ENCODE measurements at regions not wholly inside any gene's neighbourhood (a gene's known extent, or its start where the extent isn't known, plus 50 kb on each side); places are given as distances from the start of the nearest gene placed in this dataset.

DNA sequence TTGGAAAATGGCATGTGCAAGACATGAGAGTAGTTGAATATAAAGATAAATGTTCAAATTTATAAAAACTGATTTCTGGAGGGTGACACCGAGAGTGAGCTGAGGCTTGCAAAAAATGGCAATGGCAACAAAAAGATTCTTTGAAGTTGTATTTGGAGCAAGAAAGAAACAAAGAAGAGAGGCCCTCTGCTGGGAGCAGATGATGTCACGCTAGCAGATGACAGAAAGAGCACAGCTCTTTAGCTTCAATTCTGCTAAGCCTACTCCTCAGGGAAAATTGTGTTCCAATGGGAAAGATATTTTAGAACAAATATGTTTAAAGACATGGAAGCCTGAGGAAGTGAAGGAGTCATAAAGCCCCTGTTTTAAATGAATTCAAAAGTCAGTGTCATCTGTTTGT, 125.3 kb upstream of the NOX3 start:
- Histone ChIP-seq H3K4me1 (ENCODE audit: control insufficient read depth in 1 of 2, low read depth in 2 of 2) (peaks cover 4 to 6% of the 10 kb centered on the region in 2 donors), H3K27ac (no peak overlapping the region), H3K4me3 (no peak overlapping the region), H3K9me3 (no peaks in the 10 kb centered on the region), H3K36me3 (no peaks in the 10 kb centered on the region), H3K27me3 (replicated peaks; ENCODE audit: insufficient read depth) (no peaks in the 10 kb centered on the region)
- TF ChIP-seq, protein P1, sequence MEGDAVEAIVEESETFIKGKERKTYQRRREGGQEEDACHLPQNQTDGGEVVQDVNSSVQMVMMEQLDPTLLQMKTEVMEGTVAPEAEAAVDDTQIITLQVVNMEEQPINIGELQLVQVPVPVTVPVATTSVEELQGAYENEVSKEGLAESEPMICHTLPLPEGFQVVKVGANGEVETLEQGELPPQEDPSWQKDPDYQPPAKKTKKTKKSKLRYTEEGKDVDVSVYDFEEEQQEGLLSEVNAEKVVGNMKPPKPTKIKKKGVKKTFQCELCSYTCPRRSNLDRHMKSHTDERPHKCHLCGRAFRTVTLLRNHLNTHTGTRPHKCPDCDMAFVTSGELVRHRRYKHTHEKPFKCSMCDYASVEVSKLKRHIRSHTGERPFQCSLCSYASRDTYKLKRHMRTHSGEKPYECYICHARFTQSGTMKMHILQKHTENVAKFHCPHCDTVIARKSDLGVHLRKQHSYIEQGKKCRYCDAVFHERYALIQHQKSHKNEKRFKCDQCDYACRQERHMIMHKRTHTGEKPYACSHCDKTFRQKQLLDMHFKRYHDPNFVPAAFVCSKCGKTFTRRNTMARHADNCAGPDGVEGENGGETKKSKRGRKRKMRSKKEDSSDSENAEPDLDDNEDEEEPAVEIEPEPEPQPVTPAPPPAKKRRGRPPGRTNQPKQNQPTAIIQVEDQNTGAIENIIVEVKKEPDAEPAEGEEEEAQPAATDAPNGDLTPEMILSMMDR (IDR thresholded peaks at IDR 0.05) = no peak
- ATAC-seq (ENCODE audit: insufficient number of reproducible peaks, low FRiP score, low read depth) (no peak), DNase-seq (ENCODE audit: low spot score) (no peak)

DNA sequence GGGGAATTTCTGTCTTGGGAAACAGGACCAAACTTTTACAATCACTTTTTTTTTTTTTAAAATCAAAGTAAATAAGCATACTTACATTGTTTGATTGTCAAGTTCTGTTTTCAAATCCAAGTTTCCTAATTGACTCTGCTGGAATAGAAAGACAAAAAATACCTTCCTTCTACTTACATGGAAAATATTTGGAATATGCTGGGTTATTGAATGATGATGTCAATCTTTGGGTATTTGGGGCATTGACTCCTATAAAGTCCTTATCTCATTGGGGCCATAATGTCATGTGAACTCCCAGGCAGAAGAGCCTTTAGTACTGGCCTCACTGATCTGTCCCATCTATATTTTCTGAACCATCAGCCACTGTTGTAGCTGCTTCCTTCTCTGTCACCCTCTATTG, 122.6 kb upstream of the NOX3 start:
- no peak overlapping the region for H3K4me3 ChIP-seq
- peaks cover 4 to 6% of the 10 kb centered on the region in 2 donors for H3K4me1 ChIP-seq (ENCODE audit: control insufficient read depth in 1 of 2, low read depth in 2 of 2)
- no peaks in the 10 kb centered on the region for H3K9me3 ChIP-seq
- no peaks in the 10 kb centered on the region for H3K27me3 ChIP-seq (replicated peaks; ENCODE audit: insufficient read depth)
- H3K27ac ChIP-seq = no peak overlapping the region
- TF ChIP-seq, protein P1 (IDR thresholded peaks at IDR 0.05) = no peak
- H3K36me3 ChIP-seq = no peaks in the 10 kb centered on the region
- DNase-seq (ENCODE audit: low spot score) = no peak
- ATAC-seq (ENCODE audit: insufficient number of reproducible peaks, low FRiP score, low read depth) = no peak

DNA sequence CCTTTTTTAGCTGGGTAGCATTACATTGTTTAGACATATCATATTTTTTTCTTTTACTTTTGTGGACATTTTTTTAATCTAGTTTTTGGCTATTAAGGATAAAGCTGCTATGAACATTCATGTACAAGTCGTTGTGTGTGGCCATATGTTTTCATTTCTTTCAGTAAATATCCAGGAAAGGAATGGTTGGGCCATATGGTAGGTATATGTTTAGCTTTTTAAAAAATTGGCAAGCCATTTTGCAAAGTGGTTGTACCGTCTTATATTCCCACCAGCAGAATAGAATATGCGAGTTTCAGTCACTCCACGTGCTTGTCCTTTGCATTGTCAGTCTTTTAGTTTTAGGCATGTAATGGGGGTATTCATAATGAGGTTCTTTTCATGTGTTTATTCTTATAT, 106.3 kb upstream of the NOX3 start:
- H3K36me3 ChIP-seq = no peaks in the 10 kb centered on the region
- TF ChIP-seq, protein P1 (IDR thresholded peaks at IDR 0.05) = no peak
- no peak for ATAC-seq (ENCODE audit: insufficient number of reproducible peaks, low FRiP score, low read depth)

DNA sequence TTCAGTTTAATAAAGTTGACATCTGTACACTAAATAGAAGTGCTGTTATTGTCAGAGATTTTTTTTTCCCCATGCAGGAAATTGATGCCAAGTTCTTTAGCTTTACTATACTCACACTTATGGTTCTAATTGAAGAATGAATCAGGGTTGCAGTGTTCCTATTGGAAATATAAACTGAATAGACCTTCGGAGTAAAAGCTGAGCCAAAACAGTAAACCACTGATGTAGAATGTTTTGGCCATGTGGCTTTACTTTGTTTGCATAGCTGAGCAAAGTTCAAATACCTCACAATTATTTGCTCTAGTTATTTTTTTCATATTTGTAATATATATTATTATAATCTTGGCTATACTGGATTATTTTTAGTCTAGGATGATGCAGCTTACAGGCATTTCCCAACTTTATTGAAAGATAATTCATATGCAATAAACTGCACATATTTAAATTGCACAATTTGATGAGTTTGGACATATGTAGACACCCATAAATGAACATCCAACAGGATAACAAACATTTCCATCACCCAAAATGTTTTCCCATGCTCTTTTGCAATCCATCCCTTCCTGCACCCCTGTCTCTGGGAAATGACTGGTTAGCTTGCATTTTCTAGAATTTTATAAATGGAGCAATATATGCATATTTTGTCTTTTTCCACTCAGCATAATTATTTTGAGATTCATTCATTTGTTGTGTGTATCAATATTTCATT, 105.8 kb upstream of the NOX3 start:
- no peaks in the 10 kb centered on the region for H3K4me1 ChIP-seq (ENCODE audit: control insufficient read depth in 1 of 2, low read depth in 2 of 2)
- no peak for DNase-seq (ENCODE audit: low spot score)
- H3K9me3 ChIP-seq = no peaks in the 10 kb centered on the region
- no peak for ATAC-seq (ENCODE audit: insufficient number of reproducible peaks, low FRiP score, low read depth)
- no peaks in the 10 kb centered on the region for H3K27me3 ChIP-seq (replicated peaks; ENCODE audit: insufficient read depth)
- TF ChIP-seq, protein P1 (IDR thresholded peaks at IDR 0.05) = no peak
- H3K4me3 ChIP-seq = no peak overlapping the region
- H3K36me3 ChIP-seq = no peaks in the 10 kb centered on the region
- no peak overlapping the region for H3K27ac ChIP-seq

More for the DNA sequence above, 106.3 kb upstream of the NOX3 start:
- Histone ChIP-seq H3K27me3 (replicated peaks; ENCODE audit: insufficient read depth) (no peaks in the 10 kb centered on the region), H3K4me1 (ENCODE audit: control insufficient read depth in 1 of 2, low read depth in 2 of 2) (no peaks in the 10 kb centered on the region), H3K4me3 (no peak overlapping the region), H3K9me3 (no peaks in the 10 kb centered on the region), H3K27ac (no peak overlapping the region)
- DNase-seq (ENCODE audit: low spot score) = no peak

DNA sequence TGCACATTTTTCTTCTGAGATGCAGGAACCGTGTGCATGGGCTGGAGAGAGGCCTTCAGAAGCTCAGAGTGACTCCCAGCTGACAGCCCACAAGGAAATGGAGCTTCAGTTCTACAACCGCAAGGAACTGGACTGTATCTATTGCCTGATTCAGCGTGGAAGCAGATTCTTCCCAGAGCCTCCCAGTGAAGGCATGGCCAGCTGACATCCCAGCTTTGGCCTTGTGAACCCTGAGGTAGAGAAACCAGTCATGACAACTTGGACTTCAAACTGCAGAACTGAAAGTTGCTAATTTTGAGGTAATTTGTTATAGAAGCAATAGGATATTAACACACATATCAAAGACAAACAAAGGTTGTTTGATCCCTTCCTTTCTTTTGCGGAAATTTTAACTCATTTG, 94.3 kb upstream of the NOX3 start:
- no peak for ATAC-seq (ENCODE audit: insufficient number of reproducible peaks, low FRiP score, low read depth)
- Histone ChIP-seq H3K27ac (no peak overlapping the region), H3K27me3 (replicated peaks; ENCODE audit: insufficient read depth) (no peaks in the 10 kb centered on the region), H3K9me3 (no peaks in the 10 kb centered on the region), H3K36me3 (no peaks in the 10 kb centered on the region), H3K4me1 (ENCODE audit: control insufficient read depth in 1 of 2, low read depth in 2 of 2) (no peaks in the 10 kb centered on the region), H3K4me3 (no peak overlapping the region)
- TF ChIP-seq, protein P1 (IDR thresholded peaks at IDR 0.05) = no peak
- DNase-seq (ENCODE audit: low spot score) = no peak

Data from thoracic aorta (tissue), 2 donors.